Caki2 (cell line): ENCODE measurements at regions not wholly inside any gene's neighbourhood (a gene's known extent, or its start where the extent isn't known, plus 50 kb on each side); places are given as distances from the start of the nearest gene placed in this dataset.

Source experiments
- DNase-seq: peaks from one replicate; pipeline ENCODE4 v3.0.0-alpha.2; 2015; ENCODE audit warnings: low read depth
- in situ Hi-C: cut with HindIII; loops from 2 replicates; pipeline ENCODE4 v1.10.0; 2016; ENCODE audit warnings: low sequenced_read_pairs, low pct_unique_long_range_greater_than_20kb, mixed read lengths

DNA sequence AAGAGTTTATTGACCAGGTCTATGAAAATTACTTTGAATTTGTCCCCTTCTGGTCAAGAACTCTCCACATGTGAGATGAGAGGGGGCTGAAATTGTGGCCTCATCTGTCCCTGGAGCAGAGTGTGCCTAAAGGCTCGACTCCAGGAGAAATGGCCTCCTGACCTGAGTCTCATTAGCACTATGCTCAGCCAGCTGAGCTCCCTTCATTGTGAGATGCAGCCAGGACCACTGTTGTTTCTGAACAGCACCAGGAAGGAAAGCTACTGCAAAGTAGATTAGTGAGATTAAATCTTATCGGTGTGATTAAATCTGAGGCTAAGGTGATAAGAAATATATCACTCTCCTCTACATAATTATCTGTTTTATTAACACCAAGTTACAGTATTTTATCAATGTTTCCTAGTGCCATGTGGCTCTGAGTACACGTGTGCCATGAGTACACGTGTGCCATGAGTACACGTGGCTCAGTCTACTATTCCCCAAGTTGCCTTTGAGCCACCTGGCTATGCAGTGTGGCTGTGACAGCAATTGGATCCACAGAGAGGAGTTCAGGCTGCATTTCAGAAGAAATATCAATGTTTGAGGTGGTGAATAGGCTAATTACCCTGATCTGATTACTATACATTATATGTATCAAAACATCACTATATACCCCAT lies 126.9 kb downstream of the IPMK start:
- no peak for DNase-seq
- in situ Hi-C loops = no loop called here

DNA sequence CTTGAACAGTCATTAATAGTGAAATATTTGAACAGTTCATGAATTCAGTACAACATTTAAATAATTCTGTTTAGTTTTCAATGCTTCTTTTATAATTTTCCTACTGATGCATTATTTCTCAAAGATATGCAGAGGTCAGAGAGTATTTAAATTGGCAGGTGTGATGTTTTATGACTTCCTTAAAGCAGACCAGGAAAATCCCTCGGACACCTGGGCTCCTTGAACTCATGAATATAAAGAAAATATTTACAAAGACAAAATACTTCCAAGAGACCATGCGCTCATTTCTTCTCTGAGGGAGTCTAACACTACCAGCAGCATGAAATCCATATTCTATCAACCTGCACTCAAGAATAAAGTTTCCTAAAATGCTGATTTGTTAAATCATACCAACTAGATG lies 127.6 kb downstream of the IPMK start:
- in situ Hi-C loops = no loop called here
- no peak for DNase-seq

DNA sequence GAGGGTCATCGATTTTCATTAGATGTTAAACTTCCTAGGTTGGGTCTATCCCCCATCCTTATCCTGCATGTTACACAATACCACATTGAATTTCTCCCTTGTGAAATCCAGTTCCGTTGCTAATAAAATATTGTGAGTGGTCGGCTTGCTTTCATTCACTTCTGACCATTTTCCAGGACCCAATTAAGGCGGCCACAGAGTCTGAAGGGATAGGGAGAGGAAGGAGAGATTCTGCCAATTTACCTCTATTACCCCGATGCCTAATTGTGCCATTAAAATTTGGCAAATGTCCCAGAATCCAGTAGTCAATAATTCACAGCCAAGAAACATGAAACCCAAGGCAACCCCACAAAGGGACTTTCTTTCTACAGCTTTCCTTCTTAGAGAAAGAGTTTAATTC lies 129.9 kb downstream of the IPMK start:
- in situ Hi-C loops = no loop called here
- peak; percentile 36 for DNase-seq

DNA sequence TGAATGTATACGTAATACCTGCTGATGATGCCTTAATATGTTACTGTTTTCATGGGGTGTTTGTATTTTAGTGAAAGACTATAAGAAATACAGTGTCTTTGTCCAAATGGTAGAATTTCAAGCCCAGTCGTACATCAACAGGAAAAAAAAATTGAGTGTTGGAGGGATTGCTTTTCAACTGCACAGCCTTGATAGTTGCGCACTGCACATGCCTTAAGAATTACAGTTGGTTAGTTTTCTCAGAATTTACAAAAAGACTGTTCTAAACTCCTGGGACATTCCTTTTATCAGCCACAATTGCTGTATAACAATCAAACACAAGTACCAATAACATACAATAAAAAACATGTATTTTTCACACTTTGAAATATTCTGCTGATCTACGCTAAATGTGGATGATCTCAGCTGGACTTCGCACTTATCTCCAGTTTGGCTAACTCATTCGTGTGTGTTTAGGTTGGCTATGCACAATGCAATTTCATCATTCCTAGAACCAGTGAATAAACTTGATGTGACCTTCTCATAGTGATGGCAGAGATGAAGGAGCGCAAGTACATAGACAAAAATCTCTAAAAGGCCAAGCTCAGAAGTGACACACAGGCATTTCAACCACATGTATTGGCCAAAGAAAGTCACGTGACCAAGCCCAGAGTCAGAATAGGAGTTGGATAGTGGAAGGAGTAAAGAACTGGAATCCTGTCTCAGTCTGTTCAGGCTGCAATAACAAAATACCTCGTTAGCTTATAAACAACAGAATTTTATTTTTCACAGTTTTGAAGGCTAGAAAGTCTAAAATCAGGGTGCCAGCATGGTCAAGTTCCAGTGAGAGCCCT lies 152.3 kb downstream of the IPMK start:
- no peak for DNase-seq
- in situ Hi-C loops = no loop called here

DNA sequence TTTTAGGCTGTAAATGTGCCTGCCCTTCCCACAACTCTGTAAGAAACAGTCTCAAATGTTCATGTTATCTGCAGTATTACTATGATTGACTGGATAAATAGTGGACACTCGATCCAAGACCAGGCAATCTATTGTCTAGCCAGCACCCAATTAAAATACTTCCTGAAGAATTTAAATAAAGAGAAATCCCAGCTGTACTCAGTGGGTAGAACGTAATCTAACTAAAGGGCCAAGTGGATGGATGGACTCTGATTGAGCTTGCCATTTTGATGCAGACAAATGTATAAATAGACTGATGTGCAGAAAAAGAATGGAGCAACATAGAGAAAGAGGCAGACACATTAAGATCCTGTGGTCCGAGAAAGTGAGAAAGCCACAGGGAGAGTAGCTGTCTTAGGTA lies 158.0 kb downstream of the IPMK start:
- no peak for DNase-seq
- in situ Hi-C loops = no loop called here

DNA sequence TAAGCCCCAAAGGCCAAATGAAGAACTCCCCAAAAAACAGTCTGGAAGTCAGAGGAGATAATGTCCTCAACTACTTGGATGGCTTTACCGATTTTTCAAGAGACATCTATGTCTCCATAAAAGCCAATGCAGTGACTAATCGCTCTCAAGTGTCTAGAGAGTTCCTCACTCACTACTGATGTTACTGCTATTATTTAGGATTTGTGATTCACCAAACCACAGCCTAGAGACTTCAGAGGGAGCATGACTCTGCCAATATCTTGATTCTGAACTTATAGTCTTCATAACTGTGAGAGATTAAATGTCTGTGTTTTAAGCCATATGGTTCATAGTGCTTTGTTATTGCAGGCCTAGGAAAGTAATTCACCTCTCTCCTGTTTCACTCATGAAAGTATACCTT lies 160.2 kb downstream of the IPMK start:
- DNase-seq = no peak
- in situ Hi-C loops = no loop called here

DNA sequence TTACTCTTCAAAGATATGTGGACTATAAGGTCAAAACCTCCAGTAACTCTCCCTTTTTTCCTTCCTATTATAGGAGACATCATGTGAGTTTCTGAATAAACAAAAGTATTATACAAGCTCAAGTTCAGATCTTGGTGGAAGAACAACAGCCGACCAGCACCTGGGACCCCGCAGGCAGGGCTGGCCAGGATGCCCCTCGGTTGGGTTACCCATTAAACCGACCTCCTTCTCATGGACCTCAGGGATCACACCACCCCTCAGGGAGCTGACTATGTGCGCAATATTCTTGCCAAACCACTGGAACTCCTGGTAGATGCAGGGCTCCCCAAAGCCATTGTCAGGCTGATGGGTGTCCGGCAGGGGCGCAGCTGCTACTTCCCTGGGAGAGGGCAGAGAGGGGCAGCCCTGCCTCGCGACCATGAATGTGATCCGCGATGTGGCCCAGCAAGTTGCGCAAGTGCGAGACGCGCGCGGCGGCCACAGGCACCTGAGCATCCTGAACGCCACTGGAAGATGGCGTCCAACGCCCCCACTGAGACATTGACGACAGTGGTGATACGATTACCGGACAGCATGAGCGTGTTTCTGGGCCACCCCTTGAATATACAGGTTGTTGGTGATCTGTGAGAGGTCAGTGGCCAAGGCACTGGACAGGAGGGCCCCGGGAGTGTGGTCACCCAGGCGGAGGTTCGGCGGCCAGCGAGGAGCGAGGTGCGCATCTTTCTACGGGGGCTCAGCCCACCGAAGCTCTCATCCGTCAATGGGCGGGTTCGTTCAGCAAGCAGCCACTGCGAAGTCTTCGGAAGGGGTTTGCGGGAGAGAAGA lies 161.3 kb downstream of the IPMK start:
- DNase-seq = no peak
- in situ Hi-C loops = no loop called here

DNA sequence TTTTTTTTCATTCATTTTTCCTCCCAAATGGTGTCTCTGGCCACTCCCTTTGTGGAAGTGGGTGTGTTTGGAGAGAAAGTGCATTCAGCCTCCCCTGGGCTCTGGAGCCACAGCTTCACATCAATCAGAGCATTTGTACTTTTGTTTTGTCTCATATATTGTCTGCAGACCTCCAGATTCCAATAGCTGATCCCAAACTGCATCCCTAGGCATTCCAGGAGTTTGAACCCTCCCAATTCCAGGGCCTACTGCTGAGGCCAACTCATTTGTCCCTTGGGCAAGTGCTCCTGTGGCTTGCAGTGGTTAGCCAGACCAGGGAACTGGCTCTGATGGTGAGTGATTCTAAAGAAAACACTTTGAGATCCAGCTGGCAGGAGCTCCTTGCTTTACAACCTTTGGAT lies 163.3 kb downstream of the IPMK start:
- in situ Hi-C loops = no loop called here
- DNase-seq = no peak

DNA sequence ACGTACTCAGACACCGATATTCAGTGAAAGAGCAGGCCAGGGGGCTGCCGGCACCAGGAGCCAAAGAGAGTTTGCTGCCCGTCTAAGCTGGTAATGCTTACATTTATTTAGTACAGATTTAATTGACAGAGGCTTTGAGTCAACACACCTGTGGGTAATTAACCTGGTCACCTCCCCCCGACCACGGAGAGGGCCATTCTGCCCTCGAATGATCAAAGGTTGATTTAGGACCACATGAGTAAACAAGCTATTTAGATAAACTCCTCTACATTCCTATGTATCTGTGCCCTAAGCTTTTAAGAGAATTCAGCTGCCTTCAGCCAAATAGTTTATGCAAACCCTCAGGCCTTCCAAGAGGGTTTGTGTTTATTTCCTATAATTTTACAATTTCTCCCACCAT lies 164.8 kb downstream of the IPMK start:
- no peak for DNase-seq
- in situ Hi-C loops = no loop called here

DNA sequence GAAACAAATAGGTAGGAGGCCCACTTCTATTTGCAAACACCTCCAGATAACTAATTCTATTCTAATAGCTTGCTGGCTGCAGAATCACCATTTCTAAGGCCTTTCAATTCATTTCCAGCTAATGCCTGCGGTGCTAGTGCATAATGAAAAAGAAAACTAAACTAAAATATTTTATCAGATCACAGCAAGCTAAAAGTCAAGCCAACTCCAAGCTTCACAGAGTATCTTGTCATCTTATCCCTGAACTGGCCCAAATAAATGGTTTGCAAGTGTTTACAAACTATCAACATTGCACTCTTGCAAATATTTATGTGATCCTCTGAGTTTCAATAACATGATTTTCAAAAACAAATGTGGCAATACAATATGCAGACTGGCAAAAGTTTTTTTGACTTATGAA lies 166.0 kb downstream of the IPMK start:
- in situ Hi-C loops = no loop called here
- DNase-seq = no peak

DNA sequence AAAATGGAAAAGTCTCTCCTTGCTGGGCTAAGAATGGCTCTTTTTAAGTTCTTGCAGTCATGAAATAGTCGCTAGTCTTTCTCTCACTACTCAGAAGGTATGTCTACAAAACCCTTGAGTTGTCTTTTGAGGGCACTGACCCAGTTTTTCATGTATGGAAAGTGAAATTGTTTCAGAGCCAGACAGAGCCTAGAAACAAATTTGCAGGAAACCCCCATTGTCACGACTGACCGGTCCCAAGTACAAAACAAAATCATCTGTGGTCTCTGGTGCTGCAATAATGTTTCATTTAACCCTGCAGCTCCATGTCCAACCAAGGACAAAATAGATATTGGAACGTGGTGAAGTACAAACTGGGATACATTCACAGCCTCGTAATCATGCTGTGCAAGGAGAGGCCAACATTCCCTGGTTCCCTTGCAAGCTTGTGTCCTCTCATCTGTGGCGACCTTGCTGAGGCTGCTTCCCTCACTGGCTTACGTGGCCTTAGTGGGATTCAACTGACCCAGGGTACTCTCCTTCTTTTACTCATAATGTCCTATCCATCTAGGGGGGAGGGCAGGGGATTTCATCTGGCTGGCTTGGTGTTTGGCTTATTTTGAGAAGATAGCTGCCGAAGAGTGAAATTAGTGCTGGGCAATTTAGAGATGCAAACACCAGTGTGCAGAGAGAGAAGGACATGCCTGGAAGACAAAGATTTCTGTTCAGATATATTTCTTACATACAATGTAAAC lies 172.5 kb downstream of the IPMK start:
- in situ Hi-C loops = no loop called here
- no peak for DNase-seq

DNA sequence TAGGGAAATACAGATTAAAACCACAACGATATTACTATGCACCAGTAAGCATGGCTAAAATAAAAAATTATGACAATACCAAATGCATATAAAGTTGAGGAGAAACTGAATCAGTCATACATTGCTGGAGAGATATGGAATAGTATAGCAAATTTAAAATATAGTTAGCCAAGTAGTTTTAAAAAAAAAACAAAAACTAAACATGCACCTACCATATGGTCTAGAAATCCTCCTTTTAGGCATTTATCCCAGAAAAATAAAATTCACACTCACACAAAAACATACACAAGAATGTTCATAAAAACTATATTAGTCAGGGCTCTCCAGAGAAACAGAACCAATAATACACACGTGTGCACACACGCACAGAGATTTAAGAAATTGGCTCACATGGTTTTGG lies 175.8 kb downstream of the IPMK start:
- no peak for DNase-seq
- in situ Hi-C loops = no loop called here

DNA sequence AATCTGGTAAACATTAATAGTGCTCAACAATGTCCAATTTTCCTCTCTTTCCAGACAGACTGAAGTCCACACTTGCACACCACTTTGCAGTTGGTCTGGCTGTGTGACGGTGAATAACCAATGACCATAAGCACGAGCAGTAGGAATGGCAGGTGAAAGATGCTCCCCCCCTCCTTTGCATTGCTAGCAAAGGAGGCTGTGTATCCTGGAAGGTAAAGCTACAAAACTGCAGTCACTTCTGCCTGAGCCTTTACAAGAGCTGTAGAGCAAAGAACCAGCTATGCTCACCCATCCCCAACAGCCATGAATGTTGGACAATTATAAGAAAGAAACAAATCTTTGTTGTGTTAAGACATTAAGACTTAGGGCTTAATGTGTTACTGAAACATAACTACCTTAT lies 178.0 kb downstream of the IPMK start:
- in situ Hi-C loops = no loop called here
- no peak for DNase-seq

DNA sequence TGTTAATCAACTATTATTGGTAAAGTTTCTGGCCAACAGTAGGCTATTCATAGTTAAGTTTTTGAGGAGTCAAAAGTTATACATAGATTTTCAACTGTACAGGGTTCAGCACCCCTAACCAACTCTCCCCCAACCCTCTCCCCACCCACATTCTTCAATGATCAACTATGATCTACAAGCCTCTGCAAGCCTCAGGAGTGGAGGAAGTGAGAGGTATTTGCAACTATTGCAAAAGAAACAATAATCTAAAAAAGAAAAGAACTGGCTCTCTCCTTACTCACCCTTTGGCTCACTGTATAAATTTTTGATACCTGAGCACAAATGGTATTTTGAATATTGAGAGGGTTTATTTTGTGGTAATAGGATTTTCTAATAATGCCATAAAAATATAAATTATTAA lies 179.8 kb downstream of the IPMK start:
- in situ Hi-C loops = no loop called here

DNA sequence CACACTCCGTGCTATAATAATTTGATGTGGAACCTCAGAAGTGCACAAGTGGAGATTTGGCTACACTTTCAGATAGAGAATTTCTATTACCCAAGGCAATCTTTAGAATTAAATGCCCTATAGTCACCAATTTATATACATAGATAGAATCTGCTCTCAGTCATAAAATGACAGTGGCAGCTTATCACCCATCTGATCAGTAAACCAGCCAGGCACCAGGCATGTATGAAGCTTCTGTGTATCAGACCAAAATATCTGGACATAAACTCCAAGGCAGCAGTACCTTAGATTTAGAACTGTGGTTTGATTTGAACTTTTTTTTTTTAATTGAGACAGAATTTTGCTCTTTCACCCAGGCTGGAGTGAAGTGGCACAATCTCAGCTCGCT lies 180.9 kb downstream of the IPMK start:
- in situ Hi-C loops = no loop called here
- DNase-seq = no peak

More for the DNA sequence above, 179.8 kb downstream of the IPMK start:
- no peak for DNase-seq

DNA sequence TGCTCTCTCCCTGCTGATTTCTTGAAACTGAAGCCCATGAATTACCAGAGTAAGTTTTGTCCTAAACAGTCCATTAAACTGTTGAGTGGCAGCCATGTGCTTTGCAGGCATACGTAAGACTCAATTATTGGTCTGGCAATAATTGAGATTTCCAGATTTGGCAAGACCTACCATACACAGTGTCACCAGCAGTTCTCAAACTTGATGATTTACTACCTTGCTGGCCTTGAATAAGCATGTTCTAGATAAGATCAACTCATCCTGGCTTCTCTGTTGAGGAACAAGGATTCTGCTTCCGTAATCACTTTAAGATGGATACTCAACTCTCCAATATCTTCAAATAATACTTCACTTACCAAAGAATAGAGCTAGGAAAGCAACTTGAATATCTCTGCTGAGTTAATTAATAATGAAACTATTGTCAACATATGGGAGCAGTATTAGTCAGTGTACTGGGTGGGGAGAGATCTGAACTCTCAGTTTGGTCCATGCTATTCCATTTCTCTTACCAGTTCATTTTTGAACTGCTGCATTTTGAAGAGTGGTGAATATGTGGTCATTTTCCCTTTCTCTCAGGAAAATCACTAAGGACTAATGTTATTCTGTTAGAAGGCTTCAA lies 181.4 kb downstream of the IPMK start:
- in situ Hi-C loops = no loop called here
- DNase-seq = no peak

DNA sequence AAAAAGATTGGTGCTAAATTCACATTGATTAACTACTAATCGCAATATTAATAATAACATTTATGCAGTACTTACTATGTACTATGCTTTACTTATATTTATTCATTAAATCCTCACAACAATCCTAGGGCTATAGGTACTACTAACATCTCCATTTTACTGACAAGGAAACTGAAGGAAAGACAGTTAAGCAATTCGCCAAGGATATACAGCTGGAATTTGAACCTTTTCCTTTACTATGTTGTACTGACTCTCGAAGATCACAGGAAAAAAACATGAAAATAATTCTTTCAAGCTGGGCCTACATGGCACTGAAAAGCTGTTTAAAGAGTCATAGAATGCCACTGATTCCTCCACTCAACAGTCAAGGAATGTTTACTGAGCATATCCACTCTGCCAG lies 185.4 kb downstream of the IPMK start:
- in situ Hi-C loops = no loop called here
- DNase-seq = no peak

DNA sequence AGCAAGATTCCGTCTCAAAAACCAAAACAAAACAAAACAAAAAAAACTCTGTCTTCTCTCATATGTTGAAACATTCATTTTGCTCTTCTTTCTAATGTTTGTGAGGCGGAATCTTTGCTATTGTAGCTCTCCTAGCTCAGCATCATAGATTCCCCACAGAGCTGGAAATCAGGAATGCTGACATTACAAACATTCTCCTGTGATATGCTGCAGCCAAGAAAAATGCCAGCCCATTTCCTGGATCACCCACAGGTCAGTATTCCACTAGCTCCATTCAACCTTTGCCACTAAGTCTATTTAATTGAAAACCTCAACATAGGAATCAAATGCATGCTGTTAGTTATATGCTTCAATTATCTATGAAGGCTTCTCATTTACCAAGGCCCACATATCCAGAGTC lies 186.3 kb downstream of the IPMK start:
- DNase-seq = peak; percentile 4
- in situ Hi-C loops = no loop called here
